Activated CD4-positive, CD25-positive, alpha-beta regulatory T cell treated with anti-CD3 and anti-CD28 coated beads, Interleukin-2, amount 50 U/mL, for 24 hours (primary cell): ENCODE measurements at regions not wholly inside any gene's neighbourhood (a gene's known extent, or its start where the extent isn't known, plus 50 kb on each side); places are given as distances from the start of the nearest gene placed in this dataset.

Experiments
- ATAC-seq, 2 donors: fragments of 150-1000 bp; cut with Tn5 transposase; one replicate each; pipeline ENCODE4 v1.10.0; 2021; ENCODE audit warnings: mild to moderate bottlenecking in 1 of 2, moderate library complexity in 1 of 2

- peak; percentile 18 for ATAC-seq
Observed at GRCh38 chr12:124457287-124458219, 109.9 kb downstream of the NCOR2 start.

- no peak for ATAC-seq
Observed at GRCh38 chr12:124456652-124457152, 110.7 kb downstream of the NCOR2 start.

- ATAC-seq = no peak
Observed at GRCh38 chr12:124456133-124456651, 111.2 kb downstream of the NCOR2 start.

- no peak for ATAC-seq
Observed at GRCh38 chr12:124455336-124455735, 112.1 kb downstream of the NCOR2 start.

GRCh38 chr12:124454735-124455134 lies 112.7 kb downstream of the NCOR2 start:
- ATAC-seq = no peak

GRCh38 chr12:124454352-124454725 lies 113.1 kb downstream of the NCOR2 start:
- ATAC-seq = no peak

GRCh38 chr12:124453419-124454351 lies 113.7 kb downstream of the NCOR2 start:
- ATAC-seq = peak; percentile 88 to 91

- no peak for ATAC-seq
Observed at GRCh38 chr12:124452576-124453331, 114.7 kb downstream of the NCOR2 start.

- no peak for ATAC-seq
Observed at GRCh38 chr12:124451637-124452243, 115.7 kb downstream of the NCOR2 start.

- ATAC-seq = no peak
Observed at GRCh38 chr12:124451016-124451415, 116.4 kb downstream of the NCOR2 start.

GRCh38 chr12:124450376-124450750 lies 117.0 kb downstream of the NCOR2 start:
- no peak for ATAC-seq

GRCh38 chr12:124449623-124450375 lies 117.6 kb downstream of the NCOR2 start:
- no peak for ATAC-seq

GRCh38 chr12:124448955-124449622 lies 118.3 kb downstream of the NCOR2 start:
- no peak for ATAC-seq

GRCh38 chr12:124448241-124448954 lies 119.0 kb downstream of the NCOR2 start:
- no peak for ATAC-seq

- no peak for ATAC-seq
Observed at GRCh38 chr12:124446364-124446763, 121.0 kb downstream of the NCOR2 start.

- ATAC-seq = no peak
Observed at GRCh38 chr12:124445826-124446225, 121.6 kb downstream of the NCOR2 start.

GRCh38 chr12:124445121-124445718 lies 122.2 kb downstream of the NCOR2 start:
- ATAC-seq = no peak

- ATAC-seq = no peak
Observed at GRCh38 chr12:124443931-124444712, 123.3 kb downstream of the NCOR2 start.
